Endometrium (tissue), 2 donors: ENCODE measurements at regions not wholly inside any gene's neighbourhood (a gene's known extent, or its start where the extent isn't known, plus 50 kb on each side); places are given as distances from the start of the nearest gene placed in this dataset.
"Not testable (repeated sequence)": the region's sequence is repeated elsewhere in the genome, so short reads cannot be mapped to it uniquely, and the experiment has no call there.

Experiments used
- FAIRE-seq: peaks from 2 replicates; lab custom pipeline; 2012; peaks lifted over from hg19 to GRCh38; lab: Jason Lieb, UNC
- donor health status: control.
- donor health status: control.

GRCh38 chr5:40277161-40277906, 402.4 kb upstream of the PTGER4 start:
- FAIRE-seq: no peak

DNA sequence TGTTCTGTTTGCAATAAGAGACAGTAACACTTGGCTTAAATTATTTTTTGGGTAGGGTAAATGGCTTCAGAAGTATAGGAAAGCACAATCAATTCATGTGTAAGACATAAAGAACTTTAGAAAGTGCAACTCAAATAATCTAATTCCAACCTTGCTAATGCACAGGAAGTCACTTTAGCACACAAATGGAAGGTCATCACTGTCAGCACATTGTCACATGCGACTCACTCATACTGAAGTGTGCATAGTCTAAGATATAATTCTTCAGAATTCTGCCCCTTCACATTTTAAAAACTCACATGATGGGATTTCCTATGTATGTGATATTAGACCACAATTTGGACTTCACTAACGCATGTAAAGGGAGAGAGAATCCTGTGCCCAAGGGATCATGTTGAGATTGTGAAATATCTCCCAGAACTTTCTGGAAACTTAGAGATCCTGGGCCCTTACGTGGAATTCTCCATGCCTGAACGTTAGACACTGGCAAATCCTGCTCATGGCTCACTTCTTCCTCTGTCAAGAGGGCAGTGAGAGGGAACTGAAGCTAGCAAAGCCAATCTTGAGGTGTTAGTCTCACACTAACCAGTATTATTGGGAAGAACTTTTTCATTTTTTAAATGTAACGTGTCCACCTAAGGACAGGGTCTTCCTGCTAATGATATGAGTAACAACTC, 403.2 kb upstream of the PTGER4 start:
- FAIRE-seq: no peak

DNA sequence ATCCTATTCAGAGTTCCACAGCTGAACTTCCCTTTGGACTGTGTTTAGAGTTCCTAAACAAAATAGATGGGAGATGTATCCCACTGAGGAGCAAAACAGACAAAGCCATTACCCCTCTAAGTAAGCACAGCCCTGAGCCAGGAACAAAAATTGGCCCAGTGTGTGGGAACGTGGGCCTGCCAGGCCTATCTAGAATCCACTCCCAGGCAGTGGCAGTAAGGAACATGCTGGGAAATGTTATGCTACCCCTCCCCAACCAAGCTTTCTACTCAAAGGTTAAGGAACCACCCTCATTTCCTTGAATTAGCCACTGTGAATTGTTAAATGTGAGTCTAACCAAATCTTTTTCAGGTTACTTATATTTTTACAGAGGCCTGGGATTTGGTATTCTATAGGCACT, 405.1 kb upstream of the PTGER4 start:
- no peak for FAIRE-seq

GRCh38 chr5:40273936-40274335, 405.8 kb upstream of the PTGER4 start:
- no peak for FAIRE-seq

DNA sequence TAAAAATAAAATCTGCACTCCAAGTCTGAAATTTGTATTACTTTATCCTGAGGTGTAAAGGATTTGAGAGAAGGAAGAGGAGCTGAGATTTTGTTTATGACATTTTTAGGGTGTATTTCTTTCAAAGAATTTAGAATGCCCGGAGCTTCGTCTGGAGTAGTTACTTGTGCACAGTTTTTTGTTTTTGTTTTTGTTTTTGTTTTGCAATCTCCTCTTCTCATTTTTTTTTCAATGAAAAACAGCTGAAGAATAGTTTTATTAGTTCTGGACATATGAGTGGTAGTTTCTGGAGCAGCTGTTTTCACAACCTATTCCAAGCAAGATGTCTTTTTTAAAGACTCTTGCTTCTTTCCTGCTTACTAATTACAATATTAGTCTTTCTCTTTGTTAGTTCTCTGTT, 408.2 kb upstream of the PTGER4 start:
- FAIRE-seq: peak; percentile 99

GRCh38 chr5:40270274-40270845, 409.4 kb upstream of the PTGER4 start:
- FAIRE-seq: no peak

- no peak for FAIRE-seq
Measured at GRCh38 chr5:40268088-40268487, 411.6 kb upstream of the PTGER4 start.

DNA sequence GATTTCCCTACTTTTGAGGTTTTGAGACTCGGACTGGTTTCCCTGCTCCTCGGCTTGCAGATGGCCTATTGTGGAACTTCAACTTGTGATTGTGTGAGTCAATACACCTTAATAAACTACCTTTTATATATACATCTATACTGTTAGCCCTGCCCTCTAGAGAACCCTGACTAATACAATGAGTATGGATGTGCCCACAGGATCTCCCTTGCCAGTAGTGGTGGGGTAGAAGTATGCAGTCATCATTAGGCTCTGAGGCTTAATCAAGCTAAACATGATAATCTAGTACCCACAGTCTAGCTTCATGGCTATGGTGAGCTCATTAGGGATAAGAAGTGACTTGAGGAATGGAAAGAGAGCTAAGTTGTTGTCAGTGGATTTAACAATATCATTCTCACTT, 412.8 kb upstream of the PTGER4 start:
- no peak for FAIRE-seq

- FAIRE-seq: no peak
Measured at GRCh38 chr5:40261984-40262383, 417.7 kb upstream of the PTGER4 start.

- no peak for FAIRE-seq
Measured at GRCh38 chr5:40260361-40260760, 419.4 kb upstream of the PTGER4 start.

- no peak for FAIRE-seq
Measured at GRCh38 chr5:40258222-40258621, 421.5 kb upstream of the PTGER4 start.

GRCh38 chr5:40240671-40241070, 439.0 kb upstream of the PTGER4 start:
- FAIRE-seq: no peak

GRCh38 chr5:40240111-40240510, 439.6 kb upstream of the PTGER4 start:
- no peak for FAIRE-seq

DNA sequence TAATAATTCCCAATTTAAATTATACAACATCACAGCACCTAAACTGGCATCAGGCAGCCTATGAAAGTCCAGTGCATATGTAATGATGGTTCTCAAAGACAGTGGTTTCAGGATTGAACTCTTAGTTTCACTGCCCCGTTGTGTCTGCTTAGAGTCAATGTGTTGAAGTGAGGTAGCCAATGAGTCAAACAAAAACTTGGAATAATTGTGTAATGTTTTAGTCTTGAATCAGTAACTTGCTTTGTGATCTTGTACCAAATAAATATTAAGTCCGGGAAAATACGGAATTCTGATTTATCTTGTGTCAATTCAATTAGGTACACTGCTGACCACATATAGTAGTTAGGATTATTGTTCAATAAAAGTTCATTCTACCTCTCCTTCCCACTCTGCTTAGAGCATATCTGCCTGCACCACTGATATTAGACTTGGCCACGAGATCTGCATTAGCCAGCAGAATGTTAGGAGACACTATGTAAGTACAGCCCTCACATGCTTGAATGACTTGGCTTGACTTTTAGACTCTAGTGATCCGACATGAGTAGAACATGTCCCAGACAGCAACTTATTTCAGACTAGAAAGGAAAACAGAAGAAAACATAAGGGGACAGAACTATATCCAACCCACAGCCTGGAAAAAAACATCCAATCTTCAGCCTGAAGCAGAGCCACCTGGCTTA, 441.5 kb upstream of the PTGER4 start:
- no peak for FAIRE-seq

DNA sequence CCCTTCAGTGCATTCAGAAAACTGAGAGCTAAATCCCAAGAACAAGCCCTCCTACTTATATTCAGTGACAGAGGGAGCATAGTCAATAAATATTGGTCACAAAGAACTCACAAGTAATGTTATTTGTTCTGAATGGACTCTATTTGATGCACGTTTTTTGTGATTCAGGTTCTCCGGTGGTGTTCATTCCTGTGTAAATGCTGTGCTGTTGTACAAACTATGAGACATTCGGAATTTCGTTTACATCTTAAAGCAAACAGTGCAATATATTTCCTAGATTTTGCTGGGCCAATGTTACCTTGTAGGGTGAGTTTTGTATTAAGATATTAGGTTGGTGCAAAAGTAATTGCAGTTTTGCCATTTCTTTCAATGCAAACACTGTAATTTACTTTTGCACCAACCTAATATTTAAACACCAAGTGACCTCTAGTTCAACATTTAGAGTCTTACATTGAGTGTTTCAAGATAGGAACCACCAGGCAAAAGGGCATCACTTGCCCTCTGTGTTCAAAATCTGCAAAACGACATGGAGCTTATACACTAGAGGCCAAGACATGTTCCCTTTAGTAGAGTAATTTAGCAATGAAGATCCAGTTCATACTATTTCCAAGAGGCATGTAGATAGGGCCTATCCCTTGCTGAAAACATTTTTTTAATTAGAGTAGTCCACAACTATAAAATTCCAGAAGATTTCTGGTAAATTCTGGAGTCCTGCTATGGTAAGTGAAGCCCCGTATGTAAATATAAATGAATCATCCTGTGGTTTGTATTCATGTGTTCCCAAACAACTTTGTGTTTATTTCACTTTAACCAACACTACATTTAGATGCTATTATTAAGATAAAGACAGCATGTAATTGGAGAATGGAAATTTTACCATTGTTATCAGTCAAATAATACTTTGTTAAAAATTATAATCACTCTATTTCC, 444.0 kb upstream of the PTGER4 start:
- FAIRE-seq: no peak

GRCh38 chr5:40233268-40233667, 446.4 kb upstream of the PTGER4 start:
- no peak for FAIRE-seq

- FAIRE-seq: no peak
Measured at GRCh38 chr5:40227931-40228330, 451.8 kb upstream of the PTGER4 start.

DNA sequence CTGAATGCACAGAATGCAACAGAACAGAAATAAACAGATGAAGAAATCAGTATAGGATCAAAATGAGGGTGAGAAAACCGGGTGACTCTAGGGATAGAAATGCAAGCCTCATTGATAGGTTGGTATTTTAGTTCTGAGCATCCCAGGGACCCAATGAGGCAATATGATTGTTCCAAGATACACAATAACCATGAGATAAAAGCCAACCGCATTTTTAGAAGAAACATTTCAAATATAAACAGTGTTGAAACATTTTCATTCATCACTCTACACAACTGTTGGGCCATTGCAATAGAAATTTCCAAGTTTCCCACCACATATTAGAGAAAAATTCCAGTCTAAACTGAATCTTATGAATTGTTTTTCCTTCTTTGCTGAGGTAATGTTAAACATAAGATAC, 452.3 kb upstream of the PTGER4 start:
- no peak for FAIRE-seq

- no peak for FAIRE-seq
Measured at GRCh38 chr5:40226906-40227305, 452.8 kb upstream of the PTGER4 start.

DNA sequence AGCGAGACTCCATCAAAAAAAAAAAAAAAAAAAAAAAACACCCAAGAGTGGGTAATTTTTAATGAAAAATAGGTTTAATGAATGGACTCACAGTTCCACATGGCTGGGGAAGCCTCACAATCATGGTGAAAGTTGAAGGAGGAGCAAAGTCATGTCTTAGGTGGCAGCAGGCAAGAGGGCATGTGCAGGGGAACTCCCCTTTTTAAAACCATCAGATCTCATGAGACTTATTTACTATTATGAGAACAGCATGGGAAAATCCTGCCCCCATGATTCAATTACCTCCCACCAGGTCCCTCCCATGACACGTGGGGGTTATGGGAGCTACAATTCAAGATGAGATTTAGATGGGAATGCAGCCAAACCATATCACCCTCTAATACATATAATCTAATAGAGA, 454.6 kb upstream of the PTGER4 start:
- not testable (repeated sequence) for FAIRE-seq

DNA sequence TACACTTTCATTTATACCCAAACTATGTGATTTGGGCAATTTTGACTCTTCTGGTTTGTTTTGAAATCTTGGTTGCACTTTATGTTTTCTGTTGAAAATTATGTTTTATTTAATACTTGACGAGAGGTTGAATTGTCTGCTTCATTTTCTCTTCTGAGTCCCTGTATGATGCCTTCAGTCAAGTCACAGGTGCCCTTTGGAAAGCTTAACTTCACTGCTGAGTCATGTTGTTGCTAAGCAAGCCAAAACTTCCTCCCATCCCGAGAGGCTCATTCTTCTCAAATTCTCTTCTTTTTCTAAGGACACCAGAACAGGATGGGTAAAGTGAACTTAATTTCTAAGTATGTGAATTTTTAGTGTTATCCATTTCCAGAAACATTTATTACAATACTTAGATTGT, 455.3 kb upstream of the PTGER4 start:
- no peak for FAIRE-seq

DNA sequence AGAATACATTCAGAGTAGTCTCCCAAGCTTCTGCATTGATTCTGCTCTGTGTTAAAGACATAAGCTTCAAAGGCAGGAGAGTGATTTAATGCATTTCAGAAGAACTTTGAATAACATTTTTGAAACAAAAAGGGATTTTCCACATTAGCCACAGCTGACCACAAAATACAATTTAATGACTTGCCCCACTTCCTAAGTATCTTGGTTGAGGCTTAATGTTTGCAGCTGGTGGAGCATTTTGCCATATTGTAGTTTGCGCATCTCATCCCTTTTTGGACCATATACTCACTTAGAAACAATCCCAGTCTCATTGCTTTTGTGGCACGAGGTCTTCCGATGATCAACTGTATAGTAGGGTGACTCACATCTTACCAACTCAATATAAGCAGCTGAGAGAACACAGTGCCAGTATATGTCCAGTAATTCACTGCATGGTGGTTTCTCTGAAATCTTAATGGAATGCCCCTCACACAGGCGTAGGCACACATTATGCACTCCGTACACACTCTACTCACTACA, 455.8 kb upstream of the PTGER4 start:
- FAIRE-seq: no peak
